Mucosa of descending colon (tissue), 3 donors: ENCODE measurements at regions not wholly inside any gene's neighbourhood (a gene's known extent, or its start where the extent isn't known, plus 50 kb on each side); places are given as distances from the start of the nearest gene placed in this dataset.

Experiments
- ATAC-seq: fragments of 200-7000 bp; cut with Tn5 transposase; one replicate; pipeline ENCODE4 v1.9.1; 2020; ENCODE audit warnings: mild to moderate bottlenecking, moderate library complexity
- DNase-seq, 3 donors: peaks; one replicate each; pipeline ENCODE4 v3.0.0-alpha.2; 2020
- H3K36me3 ChIP-seq: fragments of 200-600 bp; one replicate; pipeline ENCODE4 v1.8.0; 2021; ENCODE audit warnings: low read depth, mild to moderate bottlenecking
- H3K4me1 ChIP-seq: fragments of 200-600 bp; one replicate; pipeline ENCODE4 v1.8.0; 2021; ENCODE audit warnings: low read depth, mild to moderate bottlenecking
- H3K4me3 ChIP-seq: fragments of 200-600 bp; one replicate; pipeline ENCODE4 v1.8.0; 2021; ENCODE audit warnings: mild to moderate bottlenecking
- H3K9me3 ChIP-seq: fragments of 200-600 bp; one replicate; pipeline ENCODE4 v1.8.0; 2021; ENCODE audit warnings: mild to moderate bottlenecking
- intact Hi-C, 2 donors: fragments of 100-400 bp; cut with DNase I in 1 of 2; cut with micrococcal nuclease in 1 of 2; formaldehyde crosslinking; loops; one replicate each; pipeline versions ENCODE4 v1.11.0 to v1.11.1; 2022; cut with DNase I, micrococcal nuclease
- TF ChIP-seq, protein P1 (sequence below): fragments of 200-600 bp; IDR thresholded peaks from one replicate; pipeline ENCODE4 v1.8.0; 2022; ENCODE audit warnings: antibody characterized with exemption, mild to moderate bottlenecking
- donor health status: DM: no; HTN: no; CAD: no; lungs with moderate emphysema.
- donor health status: DM: no; HTN: no; CAD: no.
- donor health status: DM: no; HTN: yes; CAD: no.

DNA sequence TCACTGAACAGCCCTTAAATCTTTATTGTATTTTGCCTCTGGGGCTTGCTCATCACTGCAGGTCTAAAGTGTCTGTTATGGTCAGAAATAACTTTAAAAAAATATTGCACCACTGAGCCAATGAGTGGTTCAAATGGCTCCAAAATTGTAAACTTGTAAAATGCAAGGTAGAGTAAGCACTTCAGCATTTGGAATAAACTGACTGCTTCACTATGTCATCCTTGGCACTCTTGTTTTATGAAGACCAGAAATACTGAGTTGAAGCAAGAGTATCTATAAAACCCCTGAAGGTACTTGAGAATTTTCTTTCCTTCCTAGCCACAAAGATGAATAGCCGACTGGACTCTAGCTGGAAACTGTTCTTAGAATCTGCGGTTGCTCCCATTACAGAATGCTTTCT is 390.3 kb upstream of the DPH6 start:
- TF ChIP-seq, protein P1, sequence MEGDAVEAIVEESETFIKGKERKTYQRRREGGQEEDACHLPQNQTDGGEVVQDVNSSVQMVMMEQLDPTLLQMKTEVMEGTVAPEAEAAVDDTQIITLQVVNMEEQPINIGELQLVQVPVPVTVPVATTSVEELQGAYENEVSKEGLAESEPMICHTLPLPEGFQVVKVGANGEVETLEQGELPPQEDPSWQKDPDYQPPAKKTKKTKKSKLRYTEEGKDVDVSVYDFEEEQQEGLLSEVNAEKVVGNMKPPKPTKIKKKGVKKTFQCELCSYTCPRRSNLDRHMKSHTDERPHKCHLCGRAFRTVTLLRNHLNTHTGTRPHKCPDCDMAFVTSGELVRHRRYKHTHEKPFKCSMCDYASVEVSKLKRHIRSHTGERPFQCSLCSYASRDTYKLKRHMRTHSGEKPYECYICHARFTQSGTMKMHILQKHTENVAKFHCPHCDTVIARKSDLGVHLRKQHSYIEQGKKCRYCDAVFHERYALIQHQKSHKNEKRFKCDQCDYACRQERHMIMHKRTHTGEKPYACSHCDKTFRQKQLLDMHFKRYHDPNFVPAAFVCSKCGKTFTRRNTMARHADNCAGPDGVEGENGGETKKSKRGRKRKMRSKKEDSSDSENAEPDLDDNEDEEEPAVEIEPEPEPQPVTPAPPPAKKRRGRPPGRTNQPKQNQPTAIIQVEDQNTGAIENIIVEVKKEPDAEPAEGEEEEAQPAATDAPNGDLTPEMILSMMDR, result no peak
- ATAC-seq (no peak), DNase-seq (no peak)
- no peak overlapping the region for H3K4me3 ChIP-seq
- no peaks in the 10 kb centered on the region for H3K4me1 ChIP-seq
- no peaks in the 10 kb centered on the region for H3K36me3 ChIP-seq
- no peaks in the 10 kb centered on the region for H3K9me3 ChIP-seq
- intact Hi-C loops, result no loop called here

DNA sequence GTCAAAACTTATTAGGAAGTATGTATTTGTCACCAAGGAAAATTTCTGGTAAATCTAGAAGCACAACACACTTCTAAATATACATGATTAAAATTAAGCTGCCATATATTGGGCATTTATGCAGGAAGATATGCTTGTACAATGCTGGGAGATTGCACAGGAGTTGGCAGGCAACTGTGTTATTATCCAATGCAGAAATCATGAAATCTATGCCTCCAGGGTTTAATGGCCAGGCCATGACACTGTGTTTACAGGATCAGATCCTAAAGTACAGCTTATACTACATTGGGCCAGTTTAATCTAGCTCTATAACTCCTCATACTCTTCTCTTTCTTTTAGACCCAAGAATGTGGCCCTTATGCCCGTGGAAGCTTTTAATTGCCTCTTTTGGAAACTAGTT is 391.4 kb upstream of the DPH6 start:
- no peaks in the 10 kb centered on the region for H3K4me1 ChIP-seq
- no peaks in the 10 kb centered on the region for H3K36me3 ChIP-seq
- intact Hi-C loops, result no loop called here
- DNase-seq (no peak), ATAC-seq (no peak)
- H3K4me3 ChIP-seq, result no peak overlapping the region
- TF ChIP-seq, protein P1, result no peak
- H3K9me3 ChIP-seq, result no peaks in the 10 kb centered on the region

DNA sequence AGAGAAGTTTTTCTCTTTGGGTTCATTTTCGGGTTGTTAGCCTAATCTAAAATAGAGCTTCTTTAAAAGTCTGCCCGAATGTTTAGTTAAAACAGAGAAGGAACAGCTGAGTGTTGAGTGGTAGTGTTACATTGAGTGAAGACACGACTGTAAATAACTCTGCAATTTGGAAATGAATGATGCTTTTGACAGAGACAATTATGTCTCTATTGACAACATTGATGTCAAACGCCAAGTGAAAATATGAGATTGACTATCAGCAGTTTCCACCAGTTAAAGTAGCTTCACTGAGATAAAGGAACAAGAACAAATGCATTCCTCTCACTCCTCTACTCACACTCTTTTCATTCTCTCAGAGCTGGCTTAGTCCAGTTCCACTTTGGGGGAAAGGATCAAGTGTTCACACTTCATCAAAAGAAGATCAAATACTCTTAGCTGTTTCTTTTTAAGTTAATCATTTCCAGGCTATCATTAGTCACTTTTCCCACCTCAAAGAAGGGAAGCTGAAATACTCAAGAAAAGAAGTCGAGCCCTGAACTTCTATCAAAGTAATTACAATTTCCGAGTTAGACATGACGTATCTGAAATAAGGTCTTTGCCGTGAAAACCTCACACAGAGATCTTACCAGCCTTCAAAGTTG is 399.1 kb upstream of the DPH6 start:
- TF ChIP-seq, protein P1, result no peak
- Histone ChIP-seq H3K9me3 (no peaks in the 10 kb centered on the region), H3K4me1 (no peaks in the 10 kb centered on the region), H3K36me3 (no peaks in the 10 kb centered on the region), H3K4me3 (no peak overlapping the region)
- ATAC-seq (no peak), DNase-seq (no peak)
- intact Hi-C loops, result no loop called here

DNA sequence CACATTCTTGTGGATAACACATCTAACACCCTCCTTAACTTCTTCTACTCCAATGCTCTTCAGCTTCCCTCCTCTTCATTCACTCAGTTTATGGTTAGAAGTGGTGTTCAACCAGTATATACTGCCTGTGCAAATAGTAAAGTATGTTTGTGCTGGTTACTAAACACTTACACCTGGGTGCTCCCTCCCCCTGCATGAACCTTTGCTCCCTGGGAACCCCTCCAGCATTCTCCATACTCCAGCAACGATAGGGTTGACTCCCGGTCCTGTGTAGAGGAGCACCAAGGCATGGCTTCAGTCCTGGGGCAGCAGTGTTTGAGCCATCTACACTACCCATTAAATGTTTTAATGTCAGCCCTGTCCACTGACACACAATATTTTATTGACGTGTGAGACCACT is 407.5 kb upstream of the DPH6 start:
- no peak for ATAC-seq
- TF ChIP-seq, protein P1, result no peak
- intact Hi-C loops, result no loop called here
- no peaks in the 10 kb centered on the region for H3K36me3 ChIP-seq
- no peaks in the 10 kb centered on the region for H3K4me1 ChIP-seq
- DNase-seq, result no peak
- H3K9me3 ChIP-seq, result no peaks in the 10 kb centered on the region
- H3K4me3 ChIP-seq, result no peak overlapping the region

DNA sequence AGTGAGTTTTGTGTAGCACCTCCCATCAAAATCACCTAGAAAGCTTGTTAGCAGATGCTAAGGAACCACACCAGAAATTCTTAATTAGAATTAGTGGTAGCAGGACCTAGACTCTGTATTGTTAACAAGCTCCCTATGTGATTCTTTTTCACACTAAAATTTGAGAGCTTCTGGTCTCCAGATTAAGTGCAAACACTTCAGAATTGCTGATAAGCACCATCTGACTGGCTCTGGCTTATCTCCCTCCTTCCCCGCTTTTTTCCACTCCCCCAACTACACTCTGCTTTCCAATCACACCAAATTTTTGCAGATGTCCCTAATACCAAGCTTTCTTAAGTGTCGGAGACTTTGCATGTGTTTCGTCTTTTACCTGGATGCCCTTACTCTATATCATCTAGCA is 410.1 kb upstream of the DPH6 start:
- TF ChIP-seq, protein P1, result no peak
- Histone ChIP-seq H3K36me3 (no peaks in the 10 kb centered on the region), H3K9me3 (no peaks in the 10 kb centered on the region), H3K4me1 (no peaks in the 10 kb centered on the region), H3K4me3 (no peak overlapping the region)
- intact Hi-C loops, result no loop called here
- no peak for ATAC-seq
- DNase-seq, result no peak

DNA sequence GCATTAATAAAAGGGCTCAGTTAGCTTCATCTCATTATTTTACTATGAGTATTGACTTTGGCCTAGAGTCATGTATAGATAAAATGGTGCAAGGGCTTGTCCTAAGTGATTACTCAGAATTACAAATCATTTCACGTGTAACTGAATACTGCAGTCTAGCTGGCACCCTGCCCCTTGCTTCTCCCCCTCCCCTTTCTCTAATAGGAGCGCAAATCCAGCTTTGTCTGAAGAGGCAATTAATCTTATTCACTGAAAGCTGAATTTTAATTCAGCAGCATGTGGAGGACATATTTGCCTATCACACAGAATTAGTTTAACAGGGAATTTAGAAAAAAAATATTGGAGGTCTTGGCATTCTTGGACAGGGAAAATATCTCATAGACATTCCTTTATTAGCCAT is 412.1 kb upstream of the DPH6 start:
- ATAC-seq (no peak), DNase-seq (no peak)
- intact Hi-C loops, result no loop called here

More for the DNA sequence above, 412.1 kb upstream of the DPH6 start:
- Histone ChIP-seq H3K9me3 (no peaks in the 10 kb centered on the region), H3K36me3 (no peaks in the 10 kb centered on the region), H3K4me1 (no peaks in the 10 kb centered on the region), H3K4me3 (no peak overlapping the region)
- TF ChIP-seq, protein P1, result no peak
